IMR-90 (cell line): ENCODE measurements at regions not wholly inside any gene's neighbourhood (a gene's known extent, or its start where the extent isn't known, plus 50 kb on each side); places are given as distances from the start of the nearest gene placed in this dataset.

ENCODE experiments used
- ATAC-seq: fragments of 200-7000 bp; cut with Tn5 transposase; 2 replicates; pipeline ENCODE4 v1.9.1; 2020; ENCODE audit warnings: low read depth, mild to moderate bottlenecking, moderate library complexity
- BruUV-seq: library from RNA; stranded (reverse); fragments of 400-500 nt; replicated peaks from 2 replicates; lab custom pipeline; 2021; lab: Mats Ljungman, UMichigan
- CTCF ChIA-PET: fragments of 300-600 bp; formaldehyde crosslinking; extraction: SDS; loops from one replicate; lab custom pipeline; 2021; ENCODE audit warnings: antibody characterized with exemption; lab: Yijun Ruan, JAX
- POLR2A ChIA-PET: fragments of 300-600 bp; sonication (Branson Sonifier 250); formaldehyde crosslinking; loops from one replicate; lab custom pipeline; 2022; ENCODE audit warnings: antibody characterized with exemption; ENCODE audit not compliant: unreplicated experiment; lab: Charles Lee
- DNase-seq: peaks from one replicate; pipeline ENCODE4 v3.0.0; 2013
- H2AFZ ChIP-seq: replicated peaks from 2 replicates; pipeline ENCODE3; 2013; ENCODE audit warnings: low read length, mild to moderate bottlenecking; ENCODE audit not compliant: poor library complexity
- H2AK5ac ChIP-seq: 2 replicates; pipeline ENCODE4 v1.6.1; 2013; ENCODE audit warnings: low read depth, low read length, inconsistent platforms
- H2AK9ac ChIP-seq: replicated peaks from 2 replicates; pipeline ENCODE3; 2013; ENCODE audit warnings: mild to moderate bottlenecking, low read depth, low read length, moderate library complexity; ENCODE audit not compliant: poor library complexity
- H2BK120ac ChIP-seq: 2 replicates; pipeline ENCODE4 v1.6.1; 2013; ENCODE audit warnings: low read depth, low read length, inconsistent platforms
- H2BK15ac ChIP-seq: 3 replicates; pipeline ENCODE4 v1.6.1; 2013; ENCODE audit warnings: low read depth, low read length, inconsistent platforms
- H2BK20ac ChIP-seq: 2 replicates; pipeline ENCODE4 v1.6.1; 2013; ENCODE audit warnings: low read depth, mild to moderate bottlenecking, inconsistent platforms, low read length, moderate library complexity
- H2BK5ac ChIP-seq: 2 replicates; pipeline ENCODE4 v1.6.1; 2013; ENCODE audit warnings: mild to moderate bottlenecking, low read depth, low read length, inconsistent platforms; ENCODE audit not compliant: poor library complexity, severe bottlenecking
- H3K14ac ChIP-seq: replicated peaks from 2 replicates; pipeline ENCODE4 v1.6.1; 2013; ENCODE audit warnings: low read depth, low read length, inconsistent platforms
- H3K18ac ChIP-seq: 2 replicates; pipeline ENCODE4 v1.6.1; 2013; ENCODE audit warnings: low read depth, low read length, control low read depth
- H3K23ac ChIP-seq: 2 replicates; pipeline ENCODE4 v1.6.1; 2013; ENCODE audit warnings: low read depth, low read length, inconsistent platforms
- H3K27ac ChIP-seq: 2 replicates; pipeline ENCODE4 v1.5.1; 2013; ENCODE audit warnings: mild to moderate bottlenecking, control low read depth, low read length; ENCODE audit not compliant: insufficient read depth
- H3K27me3 ChIP-seq: 2 replicates; pipeline ENCODE4 v1.6.1; 2013; ENCODE audit warnings: low read length; ENCODE audit not compliant: control insufficient read depth, insufficient read depth
- H3K36me3 ChIP-seq: 2 replicates; pipeline ENCODE4 v1.6.1; 2013; ENCODE audit warnings: low read length, mixed read lengths; ENCODE audit not compliant: control insufficient read depth, insufficient read depth
- H3K4ac ChIP-seq: 2 replicates; pipeline ENCODE4 v1.6.1; 2013; ENCODE audit warnings: low read depth, low read length, inconsistent platforms
- H3K4me1 ChIP-seq: 2 replicates; pipeline ENCODE4 v1.6.1; 2013; ENCODE audit warnings: low read length, mixed read lengths; ENCODE audit not compliant: control insufficient read depth, insufficient read depth
- H3K4me2 ChIP-seq: 2 replicates; pipeline ENCODE4 v1.6.1; 2013; ENCODE audit warnings: low read depth, mild to moderate bottlenecking, control low read depth, low read length, moderate library complexity
- H3K4me3 ChIP-seq: 2 replicates; pipeline ENCODE4 v1.5.1; 2013; ENCODE audit warnings: low read depth, mild to moderate bottlenecking, control low read depth, low read length, moderate library complexity; ENCODE audit not compliant: insufficient read depth
- H3K56ac ChIP-seq: 2 replicates; pipeline ENCODE4 v1.6.1; 2013; ENCODE audit warnings: low read length, inconsistent platforms; ENCODE audit not compliant: insufficient read depth; ENCODE audit errors: extremely low read depth
- H3K79me1 ChIP-seq, 2 experiments: 2 replicates each; pipeline ENCODE4 v1.6.1; 2013; ENCODE audit warnings: low read length in 2 of 2, inconsistent platforms in 1 of 2, low read depth in 1 of 2
- H3K9ac ChIP-seq: 2 replicates; pipeline ENCODE4 v1.6.1; 2013; ENCODE audit warnings: low read depth, low read length, control low read depth
- H3K9me1 ChIP-seq: 2 replicates; pipeline ENCODE4 v1.6.1; 2013; ENCODE audit warnings: low read length, inconsistent platforms; ENCODE audit not compliant: insufficient read depth
- H3K9me3 ChIP-seq: 2 replicates; pipeline ENCODE4 v1.6.1; 2013; ENCODE audit warnings: low read length; ENCODE audit not compliant: control insufficient read depth, insufficient read depth
- H4K20me1 ChIP-seq: 2 replicates; pipeline ENCODE4 v1.6.1; 2013; ENCODE audit warnings: low read length, inconsistent platforms; ENCODE audit not compliant: insufficient read depth
- H4K5ac ChIP-seq: 2 replicates; pipeline ENCODE4 v1.6.1; 2013; ENCODE audit warnings: mild to moderate bottlenecking, low read depth, low read length, control low read depth
- H4K8ac ChIP-seq, 2 experiments: 2 replicates each; pipeline ENCODE4 v1.6.1; 2013; ENCODE audit warnings: low read depth in 2 of 2, low read length in 2 of 2, control low read depth in 1 of 2, inconsistent platforms in 1 of 2
- H4K91ac ChIP-seq: 2 replicates; pipeline ENCODE4 v1.6.1; 2013; ENCODE audit warnings: low read depth, low read length, inconsistent platforms; ENCODE audit not compliant: insufficient read depth
- CEBPB ChIP-seq: IDR thresholded peaks from 2 replicates; pipeline ENCODE4 v1.6.1; 2012; ENCODE audit warnings: low read depth, low read length, improper control_type of control experiment
- CHD1 ChIP-seq: IDR thresholded peaks from 2 replicates; pipeline ENCODE4 v1.6.1; 2012; ENCODE audit warnings: low read depth, low read length, improper control_type of control experiment
- FOS ChIP-seq: fragments of 150-350 bp; IDR thresholded peaks from 2 replicates; pipeline ENCODE4 v1.6.1; 2016; ENCODE audit warnings: low read depth, low read length
- MAZ ChIP-seq: IDR thresholded peaks from 2 replicates; pipeline ENCODE4 v1.6.1; 2012; ENCODE audit warnings: low read depth, mild to moderate bottlenecking, low read length, improper control_type of control experiment, moderate library complexity, borderline replicate concordance
- MXI1 ChIP-seq: IDR thresholded peaks from 2 replicates; pipeline ENCODE4 v1.6.1; 2012; ENCODE audit warnings: low read depth, mild to moderate bottlenecking, low read length, moderate library complexity, borderline replicate concordance
- NFE2L2 ChIP-seq: fragments of 150-350 bp; IDR thresholded peaks from 2 replicates; pipeline ENCODE4 v1.6.1; 2016; ENCODE audit warnings: low read depth, mild to moderate bottlenecking, low read length
- POLR2A ChIP-seq: IDR thresholded peaks from 2 replicates; pipeline ENCODE4 v1.6.1; 2012; ENCODE audit warnings: mild to moderate bottlenecking, low read depth, low read length
- RAD21 ChIP-seq: IDR thresholded peaks from 2 replicates; pipeline ENCODE4 v1.6.1; 2012; ENCODE audit warnings: low read length, improper control_type of control experiment
- RFX5 ChIP-seq: IDR thresholded peaks from 2 replicates; pipeline ENCODE4 v1.8.0; 2012; ENCODE audit warnings: low read depth, mild to moderate bottlenecking, low read length, moderate library complexity
- USF2 ChIP-seq: fragments of 150-350 bp; IDR thresholded peaks from 2 replicates; pipeline ENCODE4 v1.6.1; 2017; ENCODE audit warnings: mild to moderate bottlenecking, antibody characterized with exemption, low read length, low read depth
- WGBS, 2 experiments: methylation state at CpG; one replicate each; pipeline versions ENCODE4 v1.1.5 to v1.1.7; 2013; ENCODE audit warnings: missing lambda C conversion rate in 2 of 2; ENCODE audit not compliant: insufficient read length in 1 of 2; ENCODE audit errors: extremely low coverage in 2 of 2; 5-methylcytosine and 5-hydroxymethylcytosine counted together
- dilution Hi-C: fragments of 300-500 bp; cut with HindIII; formaldehyde crosslinking; loops from one replicate; pipeline ENCODE4 v1.14.3; 2018; ENCODE audit warnings: low sequenced_read_pairs; ENCODE audit not compliant: unreplicated experiment
- in situ Hi-C: fragments of 300-500 bp; cut with MboI; formaldehyde crosslinking; loops from 3 replicates; pipeline ENCODE4 v1.14.3; 2019; ENCODE audit warnings: low sequenced_read_pairs, inconsistent platforms, mixed read lengths
- intact Hi-C: fragments of 100-400 bp; cut with micrococcal nuclease; formaldehyde crosslinking; loops from 2 replicates; pipeline ENCODE4 v1.10.0; 2022

- in situ Hi-C loops, result no loop called here
- no peak overlapping the region for H4K8ac ChIP-seq
- intact Hi-C loops, result no loop called here
- no peak overlapping the region for H4K91ac ChIP-seq
- H3K9me1 ChIP-seq, result no peaks in the 10 kb centered on the region
- no TSS peak for BruUV-seq
- H3K4ac ChIP-seq, result no peak overlapping the region
- no peak overlapping the region for H2BK15ac ChIP-seq
- no peak for ATAC-seq
- no peaks in the 10 kb centered on the region for H3K36me3 ChIP-seq
- H2BK20ac ChIP-seq, result no peak overlapping the region
- H4K20me1 ChIP-seq, result no peaks in the 10 kb centered on the region
- H3K79me1 ChIP-seq, result no peaks in the 10 kb centered on the region; a peak in 1 of 4 replicates
- no CpG with 5 or more reads among the region's 6 CpGs for WGBS, 2 experiments
- no peak overlapping the region for H3K27ac ChIP-seq
- no peak overlapping the region for H2BK120ac ChIP-seq
- no peaks in the 10 kb centered on the region; the same call in 1 of the 2 replicates for H3K9me3 ChIP-seq
- no peak overlapping the region for H2AFZ ChIP-seq
- no peak overlapping the region for H2BK5ac ChIP-seq
- H3K4me3 ChIP-seq, result no peak overlapping the region
- H2AK5ac ChIP-seq, result no peak overlapping the region
- H3K14ac ChIP-seq, result no peak overlapping the region
- peaks cover 2% of the 10 kb centered on the region for H3K4me1 ChIP-seq
- no peak overlapping the region for H3K4me2 ChIP-seq
- no peak overlapping the region for H4K5ac ChIP-seq
- no peak overlapping the region for H3K9ac ChIP-seq
- H2AK9ac ChIP-seq, result no peak overlapping the region
- H3K23ac ChIP-seq, result no peak overlapping the region
- DNase-seq, result no peak
- ChIA-PET POLR2A (no interaction called here), CTCF (no interaction called here)
- no peak overlapping the region for H3K18ac ChIP-seq
- no peaks in the 10 kb centered on the region for H3K27me3 ChIP-seq
- dilution Hi-C loops, result no loop called here
- H3K56ac ChIP-seq, result no peak overlapping the region
- TF ChIP-seq MXI1 (no peak), FOS (no peak), RAD21 (no peak), MAZ (no peak), RFX5 (no peak), CHD1 (no peak), NFE2L2 (no peak), POLR2A (no peak), CEBPB (no peak), USF2 (no peak)
These were observed 85.6 kb upstream of the ATF7IP start for GRCh38 chr12:14279845-14280244.
